Type B pancreatic cell (in vitro differentiated cells): ENCODE measurements at regions not wholly inside any gene's neighbourhood (a gene's known extent, or its start where the extent isn't known, plus 50 kb on each side); places are given as distances from the start of the nearest gene placed in this dataset.

Experiments
- DNase-seq: peaks from one replicate; pipeline ENCODE4 v3.0.0; 2021; ENCODE audit warnings: mixed read lengths; ENCODE audit not compliant: unreplicated experiment; ENCODE audit errors: extremely low spot score
- H3K27ac Mint-ChIP-seq: 2 replicates; pipeline ENCODE4 v1.8.0; 2021; ENCODE audit warnings: mild to moderate bottlenecking, mixed read lengths
- H3K27me3 Mint-ChIP-seq: 2 replicates; pipeline ENCODE4 v1.8.0; 2021; ENCODE audit warnings: mixed read lengths
- H3K36me3 Mint-ChIP-seq: 2 replicates; pipeline ENCODE4 v1.8.0; 2021; ENCODE audit warnings: mixed read lengths
- H3K4me1 Mint-ChIP-seq: one replicate; pipeline ENCODE4 v1.8.0; 2021; ENCODE audit warnings: mixed read lengths; ENCODE audit not compliant: unreplicated experiment
- H3K4me3 Mint-ChIP-seq: 2 replicates; pipeline ENCODE4 v1.8.0; 2021; ENCODE audit warnings: mild to moderate bottlenecking, mixed read lengths
- H3K9me3 Mint-ChIP-seq: 2 replicates; pipeline ENCODE4 v1.8.0; 2021; ENCODE audit warnings: mixed read lengths
- TF ChIP-seq, protein P1 (sequence below): fragments of 200-600 bp; sonication (generic); conservative IDR thresholded peaks from 2 replicates; pipeline ENCODE4 v1.5.0; 2021; ENCODE audit warnings: antibody characterized with exemption, mild to moderate bottlenecking

DNA sequence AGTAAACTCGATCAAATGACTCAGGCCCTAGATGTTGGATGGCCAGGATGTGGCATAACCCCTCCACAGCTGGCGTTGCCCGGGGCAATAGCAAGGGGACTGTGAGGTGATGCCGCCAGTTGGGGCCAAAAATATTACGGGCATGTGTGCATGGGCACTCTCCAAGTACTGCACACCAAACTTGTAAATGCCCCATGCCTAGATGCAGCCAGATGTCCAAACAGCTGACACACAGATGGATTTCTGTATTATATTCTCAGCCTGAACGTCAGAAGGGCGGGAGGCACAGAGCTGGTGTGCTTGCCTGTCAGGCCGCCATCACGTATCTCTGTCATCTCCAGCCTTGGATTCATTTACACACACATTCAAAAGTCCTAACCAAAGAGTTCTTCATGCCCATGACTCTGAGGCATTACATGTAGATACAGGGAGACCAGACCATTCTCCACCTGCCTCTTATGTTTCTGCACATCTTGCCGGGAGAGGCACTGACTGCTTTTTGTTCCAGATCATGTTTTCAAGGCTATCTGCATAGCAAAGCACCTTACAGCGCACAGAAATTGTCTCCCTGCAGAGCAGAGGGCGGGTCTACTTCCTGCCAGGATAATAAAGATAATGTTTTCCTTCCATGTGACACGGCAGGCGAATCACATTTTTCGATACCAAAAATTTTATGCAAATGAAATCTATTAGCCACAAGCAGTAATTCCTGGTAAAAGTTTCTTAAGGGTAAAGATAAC lies 200.9 kb upstream of the ADAMTS16 start:
- Mint-ChIP-seq H3K27me3 (peaks cover 13% of the 10 kb centered on the region), H3K36me3 (no peaks in the 10 kb centered on the region), H3K9me3 (no peaks in the 10 kb centered on the region), H3K27ac (no peak overlapping the region), H3K4me3 (no peak overlapping the region), H3K4me1 (no peaks in the 10 kb centered on the region)
- TF ChIP-seq, protein P1, sequence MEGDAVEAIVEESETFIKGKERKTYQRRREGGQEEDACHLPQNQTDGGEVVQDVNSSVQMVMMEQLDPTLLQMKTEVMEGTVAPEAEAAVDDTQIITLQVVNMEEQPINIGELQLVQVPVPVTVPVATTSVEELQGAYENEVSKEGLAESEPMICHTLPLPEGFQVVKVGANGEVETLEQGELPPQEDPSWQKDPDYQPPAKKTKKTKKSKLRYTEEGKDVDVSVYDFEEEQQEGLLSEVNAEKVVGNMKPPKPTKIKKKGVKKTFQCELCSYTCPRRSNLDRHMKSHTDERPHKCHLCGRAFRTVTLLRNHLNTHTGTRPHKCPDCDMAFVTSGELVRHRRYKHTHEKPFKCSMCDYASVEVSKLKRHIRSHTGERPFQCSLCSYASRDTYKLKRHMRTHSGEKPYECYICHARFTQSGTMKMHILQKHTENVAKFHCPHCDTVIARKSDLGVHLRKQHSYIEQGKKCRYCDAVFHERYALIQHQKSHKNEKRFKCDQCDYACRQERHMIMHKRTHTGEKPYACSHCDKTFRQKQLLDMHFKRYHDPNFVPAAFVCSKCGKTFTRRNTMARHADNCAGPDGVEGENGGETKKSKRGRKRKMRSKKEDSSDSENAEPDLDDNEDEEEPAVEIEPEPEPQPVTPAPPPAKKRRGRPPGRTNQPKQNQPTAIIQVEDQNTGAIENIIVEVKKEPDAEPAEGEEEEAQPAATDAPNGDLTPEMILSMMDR: no peak
- no peak for DNase-seq

DNA sequence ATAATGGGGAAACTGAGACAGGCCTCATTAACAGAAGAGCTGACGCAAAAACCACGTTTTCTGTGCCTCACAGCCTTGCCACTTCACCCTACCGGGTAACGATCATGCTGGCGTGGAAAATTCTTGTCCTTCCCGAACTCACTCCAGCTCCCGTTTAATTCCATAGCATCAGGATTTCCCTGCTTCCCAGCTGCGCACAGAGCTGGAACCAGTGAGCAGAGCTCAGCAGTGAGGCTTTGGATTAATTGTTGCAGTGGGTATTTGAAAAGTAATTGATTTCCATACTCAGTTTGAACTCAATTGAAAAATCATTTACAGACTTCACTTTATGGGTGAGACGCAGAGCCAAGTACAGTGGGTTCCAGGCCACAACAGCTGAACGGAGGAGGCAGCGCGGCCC lies 199.0 kb upstream of the ADAMTS16 start:
- no peaks in the 10 kb centered on the region for H3K4me1 Mint-ChIP-seq
- H3K36me3 Mint-ChIP-seq: no peaks in the 10 kb centered on the region
- TF ChIP-seq, protein P1: no peak
- no peak for DNase-seq
- H3K27ac Mint-ChIP-seq: no peak overlapping the region
- H3K4me3 Mint-ChIP-seq: no peak overlapping the region
- H3K27me3 Mint-ChIP-seq: peaks cover 8% of the 10 kb centered on the region
- H3K9me3 Mint-ChIP-seq: no peaks in the 10 kb centered on the region

DNA sequence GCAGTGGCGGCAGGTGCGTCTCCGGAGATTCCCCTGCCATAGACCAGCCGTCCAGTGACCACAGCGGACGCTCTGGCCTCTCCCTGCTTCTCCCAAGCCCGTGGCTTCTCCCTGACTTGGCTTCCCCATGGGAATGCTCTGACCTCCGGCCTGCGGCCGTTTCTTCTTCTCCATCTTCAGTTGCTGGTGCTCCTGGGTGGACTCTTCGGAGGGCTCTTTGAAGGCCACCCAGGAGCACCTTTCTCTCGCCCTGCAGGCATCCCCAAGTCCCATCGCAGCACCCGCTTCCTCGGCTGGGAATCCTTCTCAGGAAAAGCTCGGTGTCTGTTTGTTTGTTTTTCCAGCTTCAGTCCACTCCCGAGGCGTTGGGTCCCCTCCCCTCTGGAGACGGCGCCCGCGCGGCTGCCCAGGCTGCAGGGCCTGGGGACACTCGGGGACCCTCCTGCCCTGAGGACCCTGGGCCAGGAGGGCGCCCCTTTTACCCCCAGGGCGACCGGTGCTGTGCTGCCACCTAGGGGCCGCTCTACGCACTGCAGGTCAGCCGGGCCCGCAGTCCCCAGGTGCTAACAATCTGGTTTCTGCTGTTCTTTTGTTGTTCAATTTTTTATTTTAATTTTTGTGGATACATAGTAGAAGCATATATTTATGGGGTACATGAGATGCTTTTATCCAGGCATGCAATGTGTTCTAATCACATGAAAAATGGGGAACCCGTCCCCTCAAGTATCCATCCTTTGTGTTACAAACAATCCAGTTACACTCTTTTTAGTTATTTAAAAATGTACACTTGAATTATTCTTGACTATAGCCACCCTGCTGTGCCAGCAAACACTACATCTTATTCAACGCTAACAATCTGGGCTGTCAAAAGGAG lies 197.9 kb upstream of the ADAMTS16 start:
- no peak for DNase-seq
- H3K36me3 Mint-ChIP-seq: no peaks in the 10 kb centered on the region
- TF ChIP-seq, protein P1: peak; percentile 96

DNA sequence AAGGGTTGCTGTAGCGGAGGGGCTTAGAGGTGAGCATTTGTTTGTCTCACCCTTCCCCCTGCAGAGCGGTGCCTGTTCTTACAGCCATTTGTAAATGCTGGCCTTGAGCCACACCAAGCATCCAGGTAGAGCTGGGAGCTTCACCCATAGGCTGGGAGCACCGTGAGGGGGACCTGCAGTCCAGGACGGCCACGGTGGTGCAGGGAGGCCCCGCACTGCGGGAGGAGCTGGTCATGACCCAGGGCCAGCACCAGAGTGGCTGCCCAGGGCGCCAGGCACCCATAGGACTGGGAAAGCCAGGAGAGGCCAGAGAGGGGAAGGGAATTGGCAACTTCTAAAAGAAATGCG lies 197.3 kb upstream of the ADAMTS16 start:
- H3K27ac Mint-ChIP-seq: no peak overlapping the region
- H3K27me3 Mint-ChIP-seq: peaks cover 8% of the 10 kb centered on the region
- no peaks in the 10 kb centered on the region for H3K4me1 Mint-ChIP-seq
- TF ChIP-seq, protein P1: no peak
- DNase-seq: no peak
- H3K9me3 Mint-ChIP-seq: no peaks in the 10 kb centered on the region
- no peaks in the 10 kb centered on the region for H3K36me3 Mint-ChIP-seq
- H3K4me3 Mint-ChIP-seq: no peak overlapping the region

More for the DNA sequence above, 197.9 kb upstream of the ADAMTS16 start:
- H3K4me3 Mint-ChIP-seq: no peak overlapping the region
- H3K9me3 Mint-ChIP-seq: no peaks in the 10 kb centered on the region
- H3K27ac Mint-ChIP-seq: no peak overlapping the region
- H3K4me1 Mint-ChIP-seq: no peaks in the 10 kb centered on the region
- H3K27me3 Mint-ChIP-seq: peaks cover 8% of the 10 kb centered on the region

DNA sequence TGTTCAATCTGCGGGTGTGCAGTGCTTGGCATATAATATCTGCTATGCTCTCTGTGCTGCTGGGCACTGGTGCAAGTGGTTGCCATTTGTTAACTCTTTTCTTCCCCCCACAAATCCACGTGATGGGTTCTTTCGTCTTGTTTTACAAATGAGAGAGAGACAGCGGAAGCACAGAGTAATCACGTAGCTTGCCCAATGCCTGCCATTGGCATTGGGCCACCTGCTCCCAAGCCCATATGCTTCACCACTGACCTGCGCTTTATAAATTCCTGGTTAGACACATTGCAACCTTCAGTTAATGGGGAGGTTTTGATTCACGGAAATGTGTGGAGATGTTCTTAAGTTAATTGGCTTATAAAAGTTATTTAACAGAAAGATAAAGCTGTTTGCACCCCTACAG lies 194.8 kb upstream of the ADAMTS16 start:
- Mint-ChIP-seq H3K27me3 (peaks cover 3% of the 10 kb centered on the region), H3K9me3 (no peaks in the 10 kb centered on the region), H3K4me1 (no peaks in the 10 kb centered on the region), H3K27ac (no peak overlapping the region), H3K4me3 (no peak overlapping the region), H3K36me3 (no peaks in the 10 kb centered on the region)
- no peak for DNase-seq
- TF ChIP-seq, protein P1: no peak
